Natural killer cell (primary cell): ENCODE measurements at regions not wholly inside any gene's neighbourhood (a gene's known extent, or its start where the extent isn't known, plus 50 kb on each side); places are given as distances from the start of the nearest gene placed in this dataset.

Experiments used
- ATAC-seq, 3 donors: fragments of 150-1000 bp in 2 of 3; fragments of 200-7000 bp in 1 of 3; cut with Tn5 transposase; 1 replicate in 1 of 3; 2 replicates in 2 of 3; pipeline ENCODE4 v1.10.0; 2021; ENCODE audit warnings: mild to moderate bottlenecking in 2 of 3, moderate library complexity in 2 of 3
- DNase-seq, 2 donors: peaks; one replicate each; pipeline versions ENCODE4 v3.0.0 to v3.0.0-alpha.2; 2013 to 2021; ENCODE audit warnings: mixed read lengths in 1 of 2
- H3K27ac ChIP-seq: one replicate; pipeline ENCODE4 v1.5.1; 2013; ENCODE audit warnings: mild to moderate bottlenecking, low read length
- H3K27me3 ChIP-seq: one replicate; pipeline ENCODE4 v1.6.1; 2013; ENCODE audit warnings: low read length; ENCODE audit not compliant: control insufficient read depth, insufficient read depth
- H3K36me3 ChIP-seq: one replicate; pipeline ENCODE4 v1.6.1; 2013; ENCODE audit warnings: low read length; ENCODE audit not compliant: control insufficient read depth, insufficient read depth
- H3K4me1 ChIP-seq: one replicate; pipeline ENCODE4 v1.6.1; 2013; ENCODE audit warnings: low read length; ENCODE audit not compliant: control insufficient read depth, insufficient read depth
- H3K4me3 ChIP-seq: one replicate; pipeline ENCODE4 v1.5.1; 2013; ENCODE audit warnings: low read length
- H3K9me3 ChIP-seq: one replicate; pipeline ENCODE4 v1.6.1; 2013; ENCODE audit warnings: low read length; ENCODE audit not compliant: control insufficient read depth, insufficient read depth
- H3K27ac Mint-ChIP-seq, 2 donors: one replicate each; pipeline ENCODE4 v1.8.0; 2022; ENCODE audit warnings: mild to moderate bottlenecking in 2 of 2, mixed read lengths in 2 of 2, moderate library complexity in 1 of 2
- H3K27me3 Mint-ChIP-seq, 2 donors: one replicate each; pipeline ENCODE4 v1.8.0; 2022; ENCODE audit warnings: low read depth in 2 of 2, mixed read lengths in 2 of 2
- H3K36me3 Mint-ChIP-seq: one replicate; pipeline ENCODE4 v1.8.0; 2022; ENCODE audit warnings: mixed read lengths
- H3K4me1 Mint-ChIP-seq, 2 donors: one replicate each; pipeline ENCODE4 v1.8.0; 2022; ENCODE audit warnings: mixed read lengths in 2 of 2
- H3K4me3 Mint-ChIP-seq: one replicate; pipeline ENCODE4 v1.8.0; 2022; ENCODE audit warnings: mild to moderate bottlenecking, moderate library complexity, mixed read lengths
- H3K9me3 Mint-ChIP-seq, 2 donors: one replicate each; pipeline ENCODE4 v1.8.0; 2022; ENCODE audit warnings: mixed read lengths in 2 of 2
- CTCF ChIP-seq: fragments of 200-600 bp; IDR thresholded peaks from one replicate; pipeline ENCODE4 v1.8.0; 2022; ENCODE audit warnings: antibody characterized with exemption
- WGBS: methylation state at CpG from one replicate; pipeline ENCODE4 v1.1.7; 2013; ENCODE audit warnings: missing lambda C conversion rate; ENCODE audit not compliant: insufficient coverage; 5-methylcytosine and 5-hydroxymethylcytosine counted together
- intact Hi-C: fragments of 100-400 bp; cut with micrococcal nuclease; formaldehyde crosslinking; loops from one replicate; pipeline ENCODE4 v1.14.2; 2022

DNA sequence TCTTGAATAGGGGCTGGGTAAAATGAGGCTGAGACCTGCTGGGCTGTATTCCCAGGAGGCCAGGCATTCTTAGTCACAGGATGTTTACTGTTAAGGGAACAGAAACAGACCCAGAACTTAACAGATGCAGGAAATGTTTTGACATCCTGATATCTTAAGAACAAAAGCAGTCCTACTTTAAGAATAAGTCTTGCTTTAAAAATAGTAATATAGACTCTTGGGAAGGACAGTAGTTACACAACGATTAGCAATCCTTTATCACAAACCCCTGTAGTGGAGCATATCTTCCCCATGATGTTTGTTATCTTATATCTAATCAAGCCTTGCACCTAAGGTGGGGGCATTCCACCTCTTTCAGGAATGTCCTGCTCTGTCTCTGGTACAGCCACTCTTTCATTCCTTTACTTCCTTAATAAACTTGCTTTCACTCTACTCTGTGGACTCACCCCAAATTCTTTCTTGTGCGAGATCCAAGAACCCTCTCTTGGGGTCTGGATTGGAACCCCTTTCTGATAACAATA is 493.7 kb upstream of the SULF2 start:
- H3K36me3 Mint-ChIP-seq = no peaks in the 10 kb centered on the region
- H3K4me1 Mint-ChIP-seq = no peaks in the 10 kb centered on the region
- H3K27ac Mint-ChIP-seq = no peak overlapping the region
- Histone ChIP-seq H3K4me1 (no peaks in the 10 kb centered on the region), H3K9me3 (no peaks in the 10 kb centered on the region), H3K27ac (no peak overlapping the region), H3K27me3 (no peaks in the 10 kb centered on the region), H3K36me3 (no peaks in the 10 kb centered on the region), H3K4me3 (no peak overlapping the region)
- no peak for TF ChIP-seq CTCF
- intact Hi-C loops = no loop called here
- ATAC-seq (no peak), DNase-seq (no peak)
- peaks cover 22 to 56% of the 10 kb centered on the region in 2 donors for H3K27me3 Mint-ChIP-seq
- no peaks in the 10 kb centered on the region for H3K9me3 Mint-ChIP-seq
- no peak overlapping the region for H3K4me3 Mint-ChIP-seq
- 56% methylated on average over 2 of the region's 2 CpGs for WGBS

GRCh38 chr20:48277266-48277665 is 492.0 kb upstream of the SULF2 start:
- no peak overlapping the region for H3K4me3 ChIP-seq
- no peak overlapping the region for H3K4me3 Mint-ChIP-seq
- WGBS = 100% methylated on average over 2 of the region's 2 CpGs
- H3K4me1 Mint-ChIP-seq = no peaks in the 10 kb centered on the region
- H3K9me3 Mint-ChIP-seq = no peaks in the 10 kb centered on the region
- DNase-seq (no peak), ATAC-seq (no peak)
- TF ChIP-seq CTCF = no peak
- H3K4me1 ChIP-seq = no peaks in the 10 kb centered on the region
- intact Hi-C loops = no loop called here
- no peaks in the 10 kb centered on the region for H3K36me3 Mint-ChIP-seq
- H3K27me3 ChIP-seq = peaks cover 5% of the 10 kb centered on the region
- H3K36me3 ChIP-seq = no peaks in the 10 kb centered on the region
- no peak overlapping the region for H3K27ac ChIP-seq
- H3K9me3 ChIP-seq = no peaks in the 10 kb centered on the region
- H3K27ac Mint-ChIP-seq = no peak overlapping the region
- peaks cover 19 to 58% of the 10 kb centered on the region in 2 donors for H3K27me3 Mint-ChIP-seq

DNA sequence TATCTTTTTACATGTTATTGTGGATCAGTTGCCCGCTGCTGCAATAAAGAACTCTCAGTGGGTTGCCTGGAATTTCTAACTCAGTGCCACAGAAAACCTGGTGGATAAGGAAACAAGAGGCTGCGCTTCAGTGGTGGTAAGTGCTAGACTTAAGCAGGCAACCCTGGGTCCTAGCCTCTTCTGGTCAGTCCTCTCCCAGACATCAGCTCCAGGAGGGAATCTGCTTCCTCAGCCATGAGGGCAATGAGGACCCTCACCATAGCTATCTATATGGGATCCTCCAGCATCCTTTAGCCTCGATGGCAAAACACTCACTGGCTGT is 490.7 kb upstream of the SULF2 start:
- Histone ChIP-seq H3K4me1 (no peaks in the 10 kb centered on the region), H3K27me3 (peaks cover 5% of the 10 kb centered on the region), H3K27ac (no peak overlapping the region), H3K9me3 (no peaks in the 10 kb centered on the region), H3K36me3 (no peaks in the 10 kb centered on the region), H3K4me3 (no peak overlapping the region)
- Mint-ChIP-seq H3K27me3 (peaks cover 19 to 68% of the 10 kb centered on the region in 2 donors), H3K4me1 (no peaks in the 10 kb centered on the region), H3K9me3 (no peaks in the 10 kb centered on the region), H3K4me3 (no peak overlapping the region), H3K27ac (no peak overlapping the region), H3K36me3 (no peaks in the 10 kb centered on the region)
- no peak for ATAC-seq
- DNase-seq = no peak
- intact Hi-C loops = no loop called here
- TF ChIP-seq CTCF = no peak
- 74% methylated on average over 3 of the region's 3 CpGs for WGBS

GRCh38 chr20:48275286-48276020 is 490.2 kb upstream of the SULF2 start:
- Mint-ChIP-seq H3K9me3 (no peaks in the 10 kb centered on the region), H3K27ac (no peak overlapping the region), H3K4me1 (no peaks in the 10 kb centered on the region), H3K4me3 (no peak overlapping the region), H3K36me3 (no peaks in the 10 kb centered on the region), H3K27me3 (peaks cover 19 to 68% of the 10 kb centered on the region in 2 donors)
- H3K4me3 ChIP-seq = no peak overlapping the region
- H3K27ac ChIP-seq = no peak overlapping the region
- 51% methylated on average over 3 of the region's 6 CpGs for WGBS
- no peak for ATAC-seq
- no peaks in the 10 kb centered on the region for H3K9me3 ChIP-seq
- H3K4me1 ChIP-seq = no peaks in the 10 kb centered on the region
- TF ChIP-seq CTCF = no peak
- peaks cover 5% of the 10 kb centered on the region for H3K27me3 ChIP-seq
- DNase-seq = no peak
- intact Hi-C loops = no loop called here
- H3K36me3 ChIP-seq = no peaks in the 10 kb centered on the region
